ENCODE measurements at regions not wholly inside any gene's neighbourhood (a gene's known extent, or its start where the extent isn't known, plus 50 kb on each side); places are given as distances from the start of the nearest gene placed in this dataset.

DNA sequence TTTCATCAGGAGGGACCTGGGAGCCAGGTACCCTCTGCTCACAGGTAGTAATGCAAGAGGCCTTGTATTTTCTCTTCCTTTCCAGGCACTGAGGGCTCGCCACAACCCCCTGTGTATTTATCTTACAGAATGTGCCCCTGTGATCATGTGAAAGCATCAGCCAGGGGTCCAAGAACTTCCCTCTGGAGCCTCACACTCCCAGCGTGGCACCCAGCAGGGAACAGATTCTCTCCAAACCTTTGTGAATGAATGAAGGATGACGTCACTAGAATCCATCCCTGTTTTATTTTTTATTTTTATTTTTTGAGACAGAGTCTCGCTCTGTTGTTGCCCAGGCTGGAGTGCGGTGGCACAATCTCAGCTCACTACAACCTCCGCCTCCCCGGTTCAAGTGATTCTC lies 107.3 kb upstream of the IER5L start:
- Histone ChIP-seq H3K27ac (no peak overlapping the region), H3K4me3 (ENCODE audit: low read depth, low read length) (no peak overlapping the region), H3K27me3 (replicated peaks) (no peaks in the 10 kb centered on the region), H3K36me3 (replicated peaks) (no peaks in the 10 kb centered on the region)
- no peak for DNase-seq
- TF ChIP-seq, protein P1, sequence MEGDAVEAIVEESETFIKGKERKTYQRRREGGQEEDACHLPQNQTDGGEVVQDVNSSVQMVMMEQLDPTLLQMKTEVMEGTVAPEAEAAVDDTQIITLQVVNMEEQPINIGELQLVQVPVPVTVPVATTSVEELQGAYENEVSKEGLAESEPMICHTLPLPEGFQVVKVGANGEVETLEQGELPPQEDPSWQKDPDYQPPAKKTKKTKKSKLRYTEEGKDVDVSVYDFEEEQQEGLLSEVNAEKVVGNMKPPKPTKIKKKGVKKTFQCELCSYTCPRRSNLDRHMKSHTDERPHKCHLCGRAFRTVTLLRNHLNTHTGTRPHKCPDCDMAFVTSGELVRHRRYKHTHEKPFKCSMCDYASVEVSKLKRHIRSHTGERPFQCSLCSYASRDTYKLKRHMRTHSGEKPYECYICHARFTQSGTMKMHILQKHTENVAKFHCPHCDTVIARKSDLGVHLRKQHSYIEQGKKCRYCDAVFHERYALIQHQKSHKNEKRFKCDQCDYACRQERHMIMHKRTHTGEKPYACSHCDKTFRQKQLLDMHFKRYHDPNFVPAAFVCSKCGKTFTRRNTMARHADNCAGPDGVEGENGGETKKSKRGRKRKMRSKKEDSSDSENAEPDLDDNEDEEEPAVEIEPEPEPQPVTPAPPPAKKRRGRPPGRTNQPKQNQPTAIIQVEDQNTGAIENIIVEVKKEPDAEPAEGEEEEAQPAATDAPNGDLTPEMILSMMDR (IDR thresholded peaks at IDR 0.05; ENCODE audit: low read depth, low read length, missing control alignments) = no peak
- in situ Hi-C loops (cut with HindIII; ENCODE audit: low pct_ligation_motif_present, low sequenced_read_pairs) = no loop called here

DNA sequence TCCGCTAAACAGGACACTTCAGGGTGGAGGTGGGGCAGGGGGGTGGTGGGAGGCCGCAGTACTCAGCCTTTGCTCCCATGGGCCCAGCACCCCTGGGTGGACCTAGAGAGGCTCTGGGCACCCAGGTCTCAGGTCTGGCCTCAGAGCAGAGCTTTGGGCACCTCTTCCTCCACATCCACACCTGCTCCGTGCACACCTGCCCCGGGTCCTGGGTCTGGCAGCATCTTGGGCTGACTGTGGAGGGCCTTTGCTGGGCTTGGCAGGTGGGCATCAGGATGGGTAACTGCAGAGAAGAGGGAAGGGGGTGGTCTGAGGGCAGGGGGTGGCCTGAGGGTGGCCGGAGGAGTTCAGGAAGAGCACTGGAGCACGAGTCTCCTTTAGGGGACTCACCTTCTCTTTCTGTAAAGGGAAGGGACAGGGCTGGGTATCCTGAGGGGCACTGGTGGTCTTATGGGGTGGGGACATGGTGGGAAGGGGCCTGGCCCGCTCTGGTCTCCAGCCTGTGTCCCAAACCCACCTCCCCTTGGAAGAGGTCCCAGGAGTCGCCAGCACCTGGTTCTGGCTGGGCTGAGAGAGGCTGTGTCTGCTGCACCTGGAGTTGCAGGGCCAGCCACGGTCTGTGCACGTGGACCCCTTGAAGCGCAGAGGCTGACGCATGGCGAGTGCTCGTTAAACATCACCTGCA lies 106.7 kb upstream of the IER5L start:
- in situ Hi-C loops (cut with HindIII; ENCODE audit: low pct_ligation_motif_present, low sequenced_read_pairs) = no loop called here
- H3K27me3 ChIP-seq (replicated peaks) = no peaks in the 10 kb centered on the region
- H3K4me3 ChIP-seq (ENCODE audit: low read depth, low read length) = no peak overlapping the region
- no peaks in the 10 kb centered on the region for H3K36me3 ChIP-seq (replicated peaks)
- no peak overlapping the region for H3K27ac ChIP-seq
- TF ChIP-seq, protein P1 (IDR thresholded peaks at IDR 0.05; ENCODE audit: low read depth, low read length, missing control alignments) = no peak
- DNase-seq = no peak

DNA sequence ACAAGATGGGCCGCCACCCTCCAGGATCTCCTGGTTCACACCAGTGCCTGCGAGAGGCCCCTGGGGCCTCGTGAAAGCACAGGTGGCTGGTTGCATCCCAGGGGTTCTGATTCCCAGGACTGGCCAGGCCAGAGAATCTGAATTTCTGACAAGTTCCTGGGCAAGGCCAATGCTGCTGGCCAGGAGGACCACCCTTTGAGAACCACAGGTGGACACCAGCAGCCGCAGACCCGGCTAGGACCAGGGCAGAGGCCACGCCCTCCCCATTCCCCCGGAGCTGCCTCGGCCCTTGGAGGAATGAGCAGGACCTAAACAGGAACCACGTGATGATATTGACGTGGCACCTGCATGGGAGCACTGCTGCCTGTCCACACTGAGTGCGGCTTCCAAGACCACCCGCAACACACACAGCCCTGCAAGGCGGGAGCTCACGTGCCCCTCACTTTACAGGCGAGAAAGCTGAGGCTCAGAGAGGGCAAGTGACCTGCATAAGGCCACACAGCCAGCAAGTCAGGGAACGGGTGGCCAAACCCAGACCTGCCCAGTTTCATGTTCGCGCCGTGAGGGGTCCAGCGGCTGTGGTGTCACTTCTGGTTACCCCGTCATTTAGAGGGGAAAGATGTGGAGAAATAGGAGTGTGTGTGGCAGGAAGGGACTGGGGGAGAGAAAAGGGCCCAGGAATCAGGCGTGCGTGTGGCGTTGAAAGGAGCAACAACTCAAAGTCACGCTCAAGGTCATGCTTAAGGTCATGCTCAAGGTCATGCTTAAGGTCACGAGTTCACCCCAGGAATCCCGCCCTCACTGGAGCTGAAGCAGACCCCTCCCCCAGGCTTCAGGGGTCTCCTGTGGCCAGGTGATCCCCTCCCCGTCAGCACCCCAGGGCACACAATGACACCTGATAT lies 105.9 kb upstream of the IER5L start:
- Histone ChIP-seq H3K27me3 (replicated peaks) (no peaks in the 10 kb centered on the region), H3K27ac (no peak overlapping the region), H3K36me3 (replicated peaks) (no peaks in the 10 kb centered on the region), H3K4me3 (ENCODE audit: low read depth, low read length) (no peak overlapping the region)
- TF ChIP-seq, protein P1 (IDR thresholded peaks at IDR 0.05; ENCODE audit: low read depth, low read length, missing control alignments) = no peak
- in situ Hi-C loops (cut with HindIII; ENCODE audit: low pct_ligation_motif_present, low sequenced_read_pairs) = no loop called here
- DNase-seq = no peak

DNA sequence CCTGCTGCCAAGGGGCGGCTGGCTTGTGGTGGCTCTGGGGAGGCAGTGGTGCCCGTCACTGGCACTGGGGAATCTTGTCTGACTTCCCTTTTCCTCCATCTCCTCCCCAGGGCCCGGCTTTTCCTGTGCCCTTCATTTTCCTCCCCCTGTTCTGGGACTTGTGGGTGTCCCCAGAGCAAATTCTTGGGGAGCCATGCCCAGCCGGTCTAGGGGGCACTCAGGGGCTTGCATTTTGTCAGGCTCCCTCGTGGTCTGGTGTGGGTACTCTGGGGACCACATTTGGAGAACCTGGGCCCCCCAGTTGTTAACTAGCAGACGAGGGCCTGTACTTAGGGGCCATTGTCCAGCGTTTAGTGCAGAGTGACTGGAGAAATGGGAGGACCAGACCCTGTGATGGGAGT lies 105.2 kb upstream of the IER5L start:
- in situ Hi-C loops (cut with HindIII; ENCODE audit: low pct_ligation_motif_present, low sequenced_read_pairs) = no loop called here
- no peak for DNase-seq
- H3K36me3 ChIP-seq (replicated peaks) = no peaks in the 10 kb centered on the region
- TF ChIP-seq, protein P1 (IDR thresholded peaks at IDR 0.05; ENCODE audit: low read depth, low read length, missing control alignments) = no peak
- H3K27ac ChIP-seq = no peak overlapping the region
- H3K27me3 ChIP-seq (replicated peaks) = no peaks in the 10 kb centered on the region
- no peak overlapping the region for H3K4me3 ChIP-seq (ENCODE audit: low read depth, low read length)

DNA sequence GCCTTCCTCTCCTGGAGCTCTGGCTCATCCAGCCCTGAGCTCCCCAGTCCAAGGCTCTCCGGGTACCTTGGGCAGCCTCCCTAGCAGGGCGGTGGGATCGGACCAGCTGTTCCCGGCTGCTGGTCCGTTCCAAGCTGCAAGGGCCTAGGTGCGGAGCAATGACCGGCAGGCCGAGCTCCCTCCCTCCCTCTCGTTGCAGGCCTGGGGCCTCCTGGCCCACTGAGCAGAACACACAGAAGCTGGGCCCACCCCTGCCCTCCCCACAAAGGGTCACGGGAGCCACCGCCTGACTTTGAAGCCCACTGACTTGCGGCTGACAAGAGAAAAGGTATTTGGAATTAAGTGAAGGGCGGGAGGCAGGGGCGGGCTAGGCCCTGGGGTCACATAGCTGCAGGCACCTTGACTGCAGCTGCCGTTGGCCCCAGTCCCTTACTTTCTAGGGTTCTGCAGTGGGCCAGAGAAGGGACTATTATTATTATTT lies 104.7 kb upstream of the IER5L start:
- Histone ChIP-seq H3K27me3 (replicated peaks) (no peaks in the 10 kb centered on the region), H3K4me3 (ENCODE audit: low read depth, low read length) (no peak overlapping the region), H3K27ac (no peak overlapping the region), H3K36me3 (replicated peaks) (no peaks in the 10 kb centered on the region)
- TF ChIP-seq, protein P1 (IDR thresholded peaks at IDR 0.05; ENCODE audit: low read depth, low read length, missing control alignments) = no peak
- in situ Hi-C loops (cut with HindIII; ENCODE audit: low pct_ligation_motif_present, low sequenced_read_pairs) = no loop called here
- no peak for DNase-seq

Measured in brain microvascular endothelial cell (primary cell).